Nephron progenitor cell (in vitro differentiated cells): ENCODE measurements at regions not wholly inside any gene's neighbourhood (a gene's known extent, or its start where the extent isn't known, plus 50 kb on each side); places are given as distances from the start of the nearest gene placed in this dataset.
"Not testable (repeated sequence)": the region's sequence is repeated elsewhere in the genome, so short reads cannot be mapped to it uniquely, and the experiment has no call there.

Source experiments
- DNase-seq: peaks from one replicate; pipeline ENCODE4 v3.0.0; 2021
- H3K27ac Mint-ChIP-seq: 2 replicates; pipeline ENCODE4 v1.8.0; 2021; ENCODE audit warnings: mild to moderate bottlenecking, moderate library complexity, mixed read lengths
- H3K27me3 Mint-ChIP-seq: 2 replicates; pipeline ENCODE4 v1.8.0; 2021; ENCODE audit warnings: mild to moderate bottlenecking, low read depth, mixed read lengths; ENCODE audit not compliant: poor library complexity
- H3K36me3 Mint-ChIP-seq: 2 replicates; pipeline ENCODE4 v1.8.0; 2021; ENCODE audit warnings: low read depth, mixed read lengths
- H3K4me1 Mint-ChIP-seq: 2 replicates; pipeline ENCODE4 v1.8.0; 2021; ENCODE audit warnings: mixed read lengths
- H3K4me3 Mint-ChIP-seq: 2 replicates; pipeline ENCODE4 v1.8.0; 2021; ENCODE audit warnings: mild to moderate bottlenecking, moderate library complexity, mixed read lengths
- H3K9me3 Mint-ChIP-seq: 2 replicates; pipeline ENCODE4 v1.8.0; 2021; ENCODE audit warnings: mild to moderate bottlenecking, moderate library complexity, mixed read lengths
- TF ChIP-seq, protein P1 (sequence below): fragments of 200-600 bp; sonication (generic); IDR thresholded peaks from 2 replicates; pipeline ENCODE4 v1.5.0; 2021; ENCODE audit warnings: antibody characterized with exemption

DNA sequence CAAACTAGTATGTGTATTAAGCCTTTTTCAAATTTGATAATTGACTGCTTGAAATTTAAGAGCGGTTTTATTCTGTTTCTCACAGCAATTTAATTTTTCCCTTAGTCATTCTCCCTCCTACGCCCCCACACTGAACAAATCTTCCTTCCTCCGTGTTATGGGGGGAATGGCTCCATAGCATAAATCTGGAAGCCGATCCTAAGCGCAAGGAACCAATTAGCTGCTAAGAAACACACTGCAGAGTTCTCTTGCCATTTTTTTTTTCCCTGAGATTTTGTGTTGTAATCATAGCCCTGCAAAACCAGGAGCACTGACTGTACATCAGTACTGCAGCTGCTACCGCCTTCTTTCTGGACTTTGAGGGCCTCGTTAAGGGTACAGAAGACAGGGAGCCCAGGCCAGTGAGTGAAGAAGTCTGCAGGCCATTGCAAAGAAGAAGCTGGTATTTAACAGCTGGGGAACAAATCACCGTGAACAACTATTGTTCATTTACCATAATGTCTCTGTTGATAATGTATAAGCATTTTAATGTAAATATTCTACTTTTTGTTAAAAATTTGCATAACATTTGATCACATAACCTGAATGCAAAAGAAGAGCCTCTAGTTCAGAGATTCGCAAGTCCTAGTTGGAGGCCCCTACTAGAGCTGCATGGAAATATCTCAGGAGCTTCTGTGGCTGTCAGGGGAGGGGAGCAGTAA is 264.0 kb downstream of the LRATD1 start:
- TF ChIP-seq, protein P1, sequence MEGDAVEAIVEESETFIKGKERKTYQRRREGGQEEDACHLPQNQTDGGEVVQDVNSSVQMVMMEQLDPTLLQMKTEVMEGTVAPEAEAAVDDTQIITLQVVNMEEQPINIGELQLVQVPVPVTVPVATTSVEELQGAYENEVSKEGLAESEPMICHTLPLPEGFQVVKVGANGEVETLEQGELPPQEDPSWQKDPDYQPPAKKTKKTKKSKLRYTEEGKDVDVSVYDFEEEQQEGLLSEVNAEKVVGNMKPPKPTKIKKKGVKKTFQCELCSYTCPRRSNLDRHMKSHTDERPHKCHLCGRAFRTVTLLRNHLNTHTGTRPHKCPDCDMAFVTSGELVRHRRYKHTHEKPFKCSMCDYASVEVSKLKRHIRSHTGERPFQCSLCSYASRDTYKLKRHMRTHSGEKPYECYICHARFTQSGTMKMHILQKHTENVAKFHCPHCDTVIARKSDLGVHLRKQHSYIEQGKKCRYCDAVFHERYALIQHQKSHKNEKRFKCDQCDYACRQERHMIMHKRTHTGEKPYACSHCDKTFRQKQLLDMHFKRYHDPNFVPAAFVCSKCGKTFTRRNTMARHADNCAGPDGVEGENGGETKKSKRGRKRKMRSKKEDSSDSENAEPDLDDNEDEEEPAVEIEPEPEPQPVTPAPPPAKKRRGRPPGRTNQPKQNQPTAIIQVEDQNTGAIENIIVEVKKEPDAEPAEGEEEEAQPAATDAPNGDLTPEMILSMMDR = no peak
- DNase-seq = no peak
- H3K4me3 Mint-ChIP-seq = no peak overlapping the region
- peaks cover 13% of the 10 kb centered on the region for H3K9me3 Mint-ChIP-seq
- no peak overlapping the region for H3K27ac Mint-ChIP-seq
- peaks cover 5% of the 10 kb centered on the region for H3K4me1 Mint-ChIP-seq
- no peaks in the 10 kb centered on the region for H3K36me3 Mint-ChIP-seq
- H3K27me3 Mint-ChIP-seq = peaks cover 3% of the 10 kb centered on the region

DNA sequence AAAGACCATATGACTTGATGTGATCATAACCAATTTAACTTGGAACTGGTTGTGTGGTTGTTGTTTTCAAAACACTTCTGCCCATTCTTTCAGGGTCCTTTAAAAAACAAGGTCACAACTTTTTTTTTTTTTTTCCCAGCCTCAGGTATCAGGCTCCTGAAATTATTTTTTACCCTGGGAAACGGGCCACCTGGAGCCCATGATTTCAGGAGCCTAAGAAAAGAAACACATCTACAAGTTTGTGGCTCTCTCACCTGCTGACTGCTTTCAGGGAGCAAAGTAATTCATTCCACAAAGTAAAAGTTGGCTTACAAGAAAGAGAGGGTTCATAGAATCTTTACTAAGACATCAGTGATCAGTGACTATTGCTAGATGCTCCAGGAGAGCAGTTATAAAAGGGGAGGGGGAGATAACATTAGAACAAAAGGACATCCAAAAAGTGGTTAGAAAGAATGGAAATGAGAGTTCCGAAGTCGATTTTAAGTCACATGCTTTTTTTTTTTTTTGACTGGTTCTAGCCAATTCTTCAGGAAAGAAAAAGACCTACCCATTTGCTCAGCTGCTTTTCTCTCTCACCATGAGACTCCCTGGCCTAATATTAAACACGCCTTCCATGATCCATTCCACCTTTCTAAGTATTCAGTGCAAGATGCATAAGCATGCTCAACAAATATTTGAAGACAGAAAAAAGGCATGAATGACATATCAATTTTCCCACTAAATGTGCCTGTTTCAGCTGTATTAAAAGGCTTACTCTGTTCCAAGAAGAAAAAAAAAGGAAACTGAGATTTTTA is 267.3 kb downstream of the LRATD1 start:
- H3K4me1 Mint-ChIP-seq = peaks cover 14% of the 10 kb centered on the region
- H3K9me3 Mint-ChIP-seq = no peaks in the 10 kb centered on the region
- no peak for DNase-seq
- H3K36me3 Mint-ChIP-seq = no peaks in the 10 kb centered on the region
- H3K27ac Mint-ChIP-seq = no peak overlapping the region
- no peak overlapping the region for H3K4me3 Mint-ChIP-seq
- TF ChIP-seq, protein P1 = no peak
- H3K27me3 Mint-ChIP-seq = peaks cover 3% of the 10 kb centered on the region

DNA sequence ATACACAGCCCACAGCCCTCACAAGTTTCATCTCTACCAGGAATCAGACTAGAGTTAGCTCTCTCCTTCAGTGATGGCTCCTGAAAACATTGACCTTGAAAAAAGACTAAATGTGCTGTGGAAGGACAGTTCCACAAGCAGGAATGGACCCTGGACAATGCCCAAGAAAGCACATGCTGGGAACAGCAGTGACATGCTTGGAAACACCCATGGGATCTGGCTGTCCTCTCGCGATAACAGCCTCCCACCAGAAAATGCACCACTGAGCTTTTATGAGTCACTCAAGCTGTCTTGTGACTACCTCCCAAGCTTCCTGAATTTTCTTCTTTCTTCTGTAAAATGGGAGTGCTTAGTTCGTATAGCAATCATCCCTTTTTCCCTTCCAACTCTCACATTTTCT is 269.2 kb downstream of the LRATD1 start:
- H3K27ac Mint-ChIP-seq = no peak overlapping the region
- no peak overlapping the region for H3K4me3 Mint-ChIP-seq
- peaks cover 18% of the 10 kb centered on the region for H3K4me1 Mint-ChIP-seq
- H3K9me3 Mint-ChIP-seq = no peaks in the 10 kb centered on the region
- no peak for DNase-seq
- TF ChIP-seq, protein P1 = no peak
- H3K36me3 Mint-ChIP-seq = no peaks in the 10 kb centered on the region
- peaks cover 3% of the 10 kb centered on the region for H3K27me3 Mint-ChIP-seq

DNA sequence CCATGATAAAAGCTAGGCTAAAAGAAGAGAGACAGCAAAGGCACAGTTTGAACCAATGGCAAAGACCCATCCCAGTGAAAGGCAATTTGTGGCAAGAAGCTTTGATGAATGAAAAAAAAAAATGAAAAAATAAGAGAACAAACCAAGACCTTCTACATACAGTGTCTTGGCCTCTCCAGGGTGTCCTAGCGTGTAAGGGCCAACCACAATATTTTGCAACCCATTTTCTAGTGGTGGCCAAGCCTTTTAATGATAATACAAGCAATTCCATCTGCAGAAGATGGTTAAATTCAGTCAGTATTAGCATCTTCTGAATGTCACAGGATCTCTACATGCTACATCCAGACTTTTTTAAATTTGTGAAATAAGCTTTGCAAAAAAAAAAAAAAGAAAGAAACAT is 270.4 kb downstream of the LRATD1 start:
- Mint-ChIP-seq H3K4me1 (peaks cover 23% of the 10 kb centered on the region), H3K9me3 (no peaks in the 10 kb centered on the region), H3K27me3 (peaks cover 3% of the 10 kb centered on the region), H3K36me3 (no peaks in the 10 kb centered on the region), H3K4me3 (no peak overlapping the region), H3K27ac (no peak overlapping the region)
- DNase-seq = no peak
- TF ChIP-seq, protein P1 = no peak

DNA sequence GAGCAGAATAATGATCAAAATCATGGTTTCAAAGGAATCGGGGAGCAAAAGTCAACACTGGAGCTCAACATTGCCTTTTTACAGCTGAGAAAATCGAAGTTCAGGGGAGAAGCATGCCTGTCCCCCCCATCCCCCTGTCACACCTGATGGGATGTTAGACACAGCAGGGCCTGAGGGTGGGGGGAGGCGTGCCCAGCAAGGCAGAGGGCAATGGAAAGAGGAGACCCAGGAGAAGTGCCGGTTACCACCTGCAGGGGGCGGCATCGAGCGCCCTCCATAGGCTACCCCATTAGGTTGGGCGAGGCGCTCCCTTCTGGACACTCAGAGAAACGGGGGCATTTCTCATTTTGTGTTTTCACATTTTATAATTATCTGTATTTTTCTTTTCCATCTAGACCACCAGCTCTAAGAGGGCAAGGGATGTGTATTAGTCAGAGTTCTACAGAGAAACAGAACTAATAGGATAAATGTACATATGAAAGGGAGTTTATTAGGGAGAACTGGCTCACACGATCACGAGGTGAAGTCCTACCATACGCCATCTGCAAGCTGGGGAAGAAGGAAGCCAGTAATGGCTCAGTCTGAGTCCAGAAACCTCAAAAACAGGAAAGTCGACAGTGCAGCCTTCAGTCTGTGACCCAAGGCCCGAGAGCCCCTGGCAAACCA is 271.3 kb downstream of the LRATD1 start:
- Mint-ChIP-seq H3K27ac (no peak overlapping the region), H3K4me1 (peaks cover 23% of the 10 kb centered on the region), H3K36me3 (no peaks in the 10 kb centered on the region), H3K9me3 (no peaks in the 10 kb centered on the region), H3K27me3 (peaks cover 1% of the 10 kb centered on the region), H3K4me3 (no peak overlapping the region)
- peak; percentile 60 for DNase-seq
- TF ChIP-seq, protein P1 = peak; percentile 70

DNA sequence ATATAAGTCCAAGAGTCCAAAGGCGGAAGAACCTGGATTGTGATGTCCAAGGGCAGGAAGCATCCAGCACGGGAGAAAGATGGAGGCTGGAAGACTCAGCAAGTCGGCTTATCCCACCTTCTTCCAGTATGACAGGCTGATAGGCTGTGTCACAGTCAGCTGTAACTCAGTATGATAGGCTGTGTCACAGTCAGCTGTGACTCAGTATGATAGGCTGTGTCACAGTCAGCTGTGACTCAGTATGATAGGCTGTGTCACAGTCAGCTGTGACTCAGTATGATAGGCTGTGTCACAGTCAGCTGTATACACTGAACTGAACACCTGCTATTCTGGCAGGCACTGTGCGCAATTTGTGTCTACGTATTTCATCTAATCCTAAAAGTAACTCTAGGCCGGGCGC is 271.9 kb downstream of the LRATD1 start:
- DNase-seq, H3K27ac Mint-ChIP-seq, H3K36me3 Mint-ChIP-seq, H3K4me3 Mint-ChIP-seq, H3K27me3 Mint-ChIP-seq, H3K9me3 Mint-ChIP-seq: not testable (repeated sequence)
- H3K4me1 Mint-ChIP-seq = peaks cover 25% of the 10 kb centered on the region
